GM12801 (cell line): ENCODE measurements at regions not wholly inside any gene's neighbourhood (a gene's known extent, or its start where the extent isn't known, plus 50 kb on each side); places are given as distances from the start of the nearest gene placed in this dataset.

Experiments
- TF ChIP-seq, protein P1 (sequence below): IDR thresholded peaks from one replicate; pipeline ENCODE4 v1.5.1; 2011; ENCODE audit warnings: control low read depth; ENCODE audit not compliant: insufficient read length; ENCODE audit errors: extremely low read depth

DNA sequence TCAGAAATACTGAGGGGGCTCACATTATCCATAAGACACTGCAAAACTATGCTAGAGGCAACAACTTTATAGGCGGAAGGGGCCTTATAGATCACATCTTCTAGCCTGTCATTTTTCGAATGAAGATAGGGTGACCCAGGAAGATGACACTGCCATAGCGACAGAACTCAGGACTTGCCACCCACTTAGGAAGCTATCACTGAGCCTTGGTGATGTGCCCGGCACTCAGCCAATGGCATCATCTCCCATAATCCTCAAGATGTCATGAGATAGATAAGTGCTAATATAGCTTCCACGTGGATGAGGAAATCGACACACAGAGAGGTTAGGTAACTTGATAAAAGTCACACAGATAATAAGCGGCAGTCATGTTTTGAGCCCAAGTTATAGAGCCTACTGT is 346.6 kb downstream of the DHX15 start:
- TF ChIP-seq, protein P1, sequence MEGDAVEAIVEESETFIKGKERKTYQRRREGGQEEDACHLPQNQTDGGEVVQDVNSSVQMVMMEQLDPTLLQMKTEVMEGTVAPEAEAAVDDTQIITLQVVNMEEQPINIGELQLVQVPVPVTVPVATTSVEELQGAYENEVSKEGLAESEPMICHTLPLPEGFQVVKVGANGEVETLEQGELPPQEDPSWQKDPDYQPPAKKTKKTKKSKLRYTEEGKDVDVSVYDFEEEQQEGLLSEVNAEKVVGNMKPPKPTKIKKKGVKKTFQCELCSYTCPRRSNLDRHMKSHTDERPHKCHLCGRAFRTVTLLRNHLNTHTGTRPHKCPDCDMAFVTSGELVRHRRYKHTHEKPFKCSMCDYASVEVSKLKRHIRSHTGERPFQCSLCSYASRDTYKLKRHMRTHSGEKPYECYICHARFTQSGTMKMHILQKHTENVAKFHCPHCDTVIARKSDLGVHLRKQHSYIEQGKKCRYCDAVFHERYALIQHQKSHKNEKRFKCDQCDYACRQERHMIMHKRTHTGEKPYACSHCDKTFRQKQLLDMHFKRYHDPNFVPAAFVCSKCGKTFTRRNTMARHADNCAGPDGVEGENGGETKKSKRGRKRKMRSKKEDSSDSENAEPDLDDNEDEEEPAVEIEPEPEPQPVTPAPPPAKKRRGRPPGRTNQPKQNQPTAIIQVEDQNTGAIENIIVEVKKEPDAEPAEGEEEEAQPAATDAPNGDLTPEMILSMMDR = no peak

DNA sequence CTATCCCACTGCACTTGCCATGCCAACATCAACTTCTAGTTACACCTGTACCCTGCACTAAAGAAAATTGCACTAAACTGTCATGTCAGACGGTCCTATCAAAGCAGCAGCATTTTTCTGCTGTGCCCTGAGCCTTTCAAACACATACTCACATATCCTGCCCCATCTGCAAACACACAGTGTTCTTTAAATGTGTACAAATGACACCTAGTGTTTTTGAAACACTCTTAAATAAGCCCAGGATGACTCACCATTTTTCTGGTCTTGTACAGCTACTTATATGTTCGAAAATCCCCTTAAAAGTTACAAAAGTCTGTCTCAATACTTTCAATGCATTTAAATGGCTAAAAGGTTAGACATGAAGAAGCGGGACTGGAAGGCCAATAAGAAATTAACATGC is 346.7 kb upstream of the PPARGC1A start:
- TF ChIP-seq, protein P1 = no peak

DNA sequence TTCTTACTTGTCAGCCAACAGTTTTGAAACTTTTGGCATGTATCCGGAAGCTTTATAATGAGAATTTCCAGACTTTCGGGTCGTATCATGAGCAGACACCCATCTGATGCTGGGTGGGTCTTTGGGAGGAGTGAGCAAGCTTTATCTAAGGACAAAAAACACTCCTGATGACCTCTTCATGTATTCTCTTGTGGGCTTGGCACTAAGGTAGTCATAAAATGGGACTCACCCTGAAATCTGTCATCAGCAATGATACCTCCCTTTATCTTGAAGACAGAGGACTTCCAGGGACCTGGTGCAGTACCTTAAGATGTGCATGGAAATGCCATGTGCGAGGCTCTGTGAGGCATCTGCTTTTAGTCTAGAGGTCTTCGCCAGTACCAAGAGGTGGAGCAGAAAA is 346.3 kb upstream of the PPARGC1A start:
- TF ChIP-seq, protein P1 = no peak

DNA sequence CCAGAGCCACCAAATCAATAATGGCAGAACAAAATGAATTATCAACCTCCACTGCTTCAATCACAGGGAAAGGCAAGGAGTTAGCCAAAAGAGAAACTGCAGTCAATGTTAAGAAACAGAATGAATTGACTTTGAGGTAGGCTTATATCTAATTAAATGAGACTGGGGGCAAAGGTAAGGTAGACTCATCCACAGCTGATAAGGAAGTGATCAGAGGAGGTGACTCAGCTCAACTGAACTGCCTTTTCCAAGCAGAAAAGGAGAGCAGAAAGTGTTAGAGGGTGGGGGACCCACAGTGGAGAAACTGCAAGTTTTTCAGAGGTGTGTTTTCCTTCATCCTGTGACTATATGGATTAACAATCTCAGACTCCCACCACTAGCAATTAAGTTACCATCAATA is 345.8 kb upstream of the PPARGC1A start:
- TF ChIP-seq, protein P1 = no peak

DNA sequence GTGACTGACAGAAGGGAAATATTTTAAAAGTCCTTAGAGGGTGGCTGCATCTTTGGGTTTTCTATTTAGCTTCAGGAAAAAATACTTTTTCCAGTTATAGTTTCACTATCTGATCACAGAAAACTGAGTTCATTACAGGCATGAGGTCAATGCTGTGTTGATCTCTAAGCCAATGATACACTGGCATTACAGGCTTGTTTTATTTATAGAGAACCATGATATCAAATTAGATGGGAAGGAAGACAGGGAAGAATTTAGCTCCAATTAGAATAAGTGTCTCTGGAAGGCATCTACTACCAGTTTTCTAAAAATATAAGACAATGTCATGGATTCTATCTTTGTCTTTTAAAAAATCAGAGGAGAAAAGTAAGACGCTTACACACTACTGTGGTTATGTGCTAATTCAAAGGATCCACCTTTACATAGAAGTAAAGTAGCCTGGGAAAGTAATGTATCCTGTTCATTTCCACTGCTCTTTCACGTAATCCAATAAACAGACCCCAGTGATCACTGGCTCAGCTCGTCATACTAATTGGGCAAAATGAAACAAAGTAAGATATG is 344.5 kb upstream of the PPARGC1A start:
- TF ChIP-seq, protein P1 = no peak

DNA sequence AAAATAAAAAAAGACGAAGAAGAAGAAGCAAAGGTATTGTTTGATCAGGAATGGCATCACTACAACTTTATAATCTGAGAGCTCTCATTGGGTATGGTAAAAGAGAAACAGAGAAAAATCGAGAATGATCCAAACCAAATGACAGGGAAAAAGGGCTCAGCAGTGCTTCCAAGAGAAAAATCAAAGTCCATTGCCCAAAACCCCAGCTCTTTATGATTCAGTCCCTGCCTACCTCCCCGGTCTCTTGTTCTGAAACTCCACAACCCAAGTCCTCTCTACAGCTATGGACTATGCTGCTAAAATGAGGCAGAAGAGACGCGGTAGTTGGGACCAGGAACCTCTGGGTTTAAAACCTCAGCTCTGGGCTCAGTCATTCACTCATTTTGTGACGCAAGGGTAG is 341.1 kb upstream of the PPARGC1A start:
- TF ChIP-seq, protein P1 = no peak

DNA sequence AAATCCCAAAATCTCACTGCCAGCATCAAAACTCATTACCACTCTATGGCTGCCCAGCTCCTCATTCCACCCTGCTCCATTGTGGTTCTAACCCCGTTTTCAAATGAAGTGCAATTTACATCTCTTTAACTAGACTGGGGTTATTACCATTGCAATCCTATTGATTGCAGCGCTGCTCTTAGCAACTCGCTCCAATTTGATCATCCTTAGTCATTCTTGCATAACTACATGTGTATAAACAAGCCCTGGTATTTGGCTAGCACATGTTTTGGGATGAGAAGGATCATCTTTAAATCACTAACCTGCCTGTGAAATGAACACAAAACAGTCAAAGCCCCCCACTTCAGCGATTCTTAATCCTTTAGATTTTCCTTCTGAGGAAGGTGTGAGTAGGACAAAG is 340.1 kb upstream of the PPARGC1A start:
- TF ChIP-seq, protein P1 = no peak
